GM23338 (cell line): ENCODE measurements at regions not wholly inside any gene's neighbourhood (a gene's known extent, or its start where the extent isn't known, plus 50 kb on each side); places are given as distances from the start of the nearest gene placed in this dataset.

ENCODE experiments used
- ATAC-seq: fragments of 200-7000 bp; cut with Tn5 transposase; 3 replicates; pipeline ENCODE4 v1.9.1; 2020
- DNase-seq: peaks from one replicate; pipeline ENCODE4 v3.0.0-alpha.2; 2015; ENCODE audit warnings: low spot score
- H2AFZ ChIP-seq: fragments of 200-600 bp; sonication (generic); 2 replicates; pipeline ENCODE4 v1.8.0; 2016; ENCODE audit warnings: antibody characterized with exemption, mild to moderate bottlenecking, moderate library complexity
- H3F3A ChIP-seq: fragments of 200-600 bp; sonication (generic); replicated peaks from 2 replicates; pipeline ENCODE4 v1.8.0; 2017; ENCODE audit warnings: antibody characterized with exemption, mixed run types, low read depth
- H3K27ac ChIP-seq: fragments of 200-600 bp; sonication (generic); 2 replicates; pipeline ENCODE4 v1.6.1; 2016; ENCODE audit warnings: low read depth
- H3K27me3 ChIP-seq: fragments of 200-600 bp; sonication (generic); 2 replicates; pipeline ENCODE4 v1.8.0; 2016; ENCODE audit warnings: mild to moderate bottlenecking, mixed run types, moderate library complexity; ENCODE audit not compliant: insufficient read depth
- H3K36me3 ChIP-seq: fragments of 200-600 bp; sonication (generic); 2 replicates; pipeline ENCODE4 v1.8.0; 2016; ENCODE audit warnings: mild to moderate bottlenecking; ENCODE audit not compliant: insufficient read depth
- H3K4me1 ChIP-seq: fragments of 200-600 bp; sonication (generic); 2 replicates; pipeline ENCODE4 v1.8.0; 2016; ENCODE audit warnings: mild to moderate bottlenecking, moderate library complexity; ENCODE audit not compliant: insufficient read depth
- H3K4me2 ChIP-seq: fragments of 200-600 bp; sonication (generic); 2 replicates; pipeline ENCODE4 v1.7.1; 2017; ENCODE audit warnings: mixed run types
- H3K4me3 ChIP-seq: fragments of 200-600 bp; sonication (generic); 2 replicates; pipeline ENCODE4 v1.6.1; 2016; ENCODE audit warnings: mixed run types
- H3K79me2 ChIP-seq: fragments of 200-600 bp; sonication (generic); replicated peaks from 2 replicates; pipeline ENCODE4 v1.8.0; 2017; ENCODE audit warnings: mild to moderate bottlenecking; ENCODE audit not compliant: insufficient read depth
- H3K9me2 ChIP-seq: fragments of 200-600 bp; sonication (generic); 2 replicates; pipeline ENCODE4 v1.8.0; 2017; ENCODE audit not compliant: insufficient read depth
- H4K20me1 ChIP-seq: fragments of 200-600 bp; sonication (generic); replicated peaks from 2 replicates; pipeline ENCODE4 v1.8.0; 2017; ENCODE audit warnings: mild to moderate bottlenecking; ENCODE audit not compliant: insufficient read depth
- H3K27ac Mint-ChIP-seq: 2 replicates; pipeline ENCODE4 v1.8.0; 2020; ENCODE audit warnings: inconsistent platforms, mild to moderate bottlenecking, moderate library complexity, mixed read lengths
- H3K27me3 Mint-ChIP-seq: 3 replicates; pipeline ENCODE4 v1.8.0; 2022; ENCODE audit warnings: low read depth, mild to moderate bottlenecking, moderate library complexity, mixed read lengths, inconsistent platforms; ENCODE audit not compliant: insufficient read depth, poor library complexity
- H3K36me3 Mint-ChIP-seq: 3 replicates; pipeline ENCODE4 v1.8.0; 2021; ENCODE audit warnings: low read depth, mild to moderate bottlenecking, inconsistent platforms, moderate library complexity, mixed read lengths
- H3K4me1 Mint-ChIP-seq: 3 replicates; pipeline ENCODE4 v1.8.0; 2020; ENCODE audit warnings: mild to moderate bottlenecking, inconsistent platforms, mixed read lengths
- H3K4me3 Mint-ChIP-seq: 3 replicates; pipeline ENCODE4 v1.8.0; 2021; ENCODE audit warnings: moderate library complexity, mild to moderate bottlenecking, inconsistent platforms, mixed read lengths
- H3K9me3 Mint-ChIP-seq: 3 replicates; pipeline ENCODE4 v1.8.0; 2020; ENCODE audit warnings: moderate library complexity, mild to moderate bottlenecking, inconsistent platforms, mixed read lengths
- CREB1 ChIP-seq: fragments of 250-450 bp; sonication (Bioruptor Pico); IDR thresholded peaks from 2 replicates; pipeline ENCODE4 v1.5.0; 2020; ENCODE audit warnings: low read depth, mild to moderate bottlenecking, moderate library complexity
- CTCF ChIP-seq, 2 experiments: fragments of 200-600 bp in 1 of 2; sonication (generic) in 1 of 2; conservative IDR thresholded peaks; 2 replicates each; pipeline versions ENCODE4 v1.5.1 to v1.6.1; 2016 to 2017; ENCODE audit warnings: antibody characterized with exemption in 2 of 2, low read depth in 2 of 2, mild to moderate bottlenecking in 2 of 2, moderate library complexity in 1 of 2
- EZH2 ChIP-seq: fragments of 200-600 bp; sonication (generic); IDR thresholded peaks from one replicate; pipeline ENCODE4 v1.8.0; 2017; ENCODE audit warnings: antibody characterized with exemption, mild to moderate bottlenecking, low read depth; ENCODE audit not compliant: unreplicated experiment
- EZH2phosphoT487 ChIP-seq: fragments of 200-600 bp; sonication (generic); IDR thresholded peaks from one replicate; pipeline ENCODE4 v1.8.1; 2018; ENCODE audit warnings: antibody characterized with exemption; ENCODE audit not compliant: unreplicated experiment
- JUNB ChIP-seq: IDR thresholded peaks from one replicate; pipeline ENCODE4 v1.6.1; 2016; ENCODE audit warnings: antibody characterized with exemption; ENCODE audit not compliant: unreplicated experiment
- NANOG ChIP-seq: IDR thresholded peaks from 2 replicates; pipeline ENCODE4 v1.6.1; 2016; ENCODE audit warnings: antibody characterized with exemption, borderline replicate concordance
- POLR2AphosphoS5 ChIP-seq: IDR thresholded peaks from 2 replicates; pipeline ENCODE4 v1.6.1; 2016; ENCODE audit warnings: antibody characterized with exemption, low read depth
- REST ChIP-seq: IDR thresholded peaks from one replicate; pipeline ENCODE4 v1.6.1; 2018; ENCODE audit warnings: antibody characterized with exemption; ENCODE audit not compliant: unreplicated experiment
- STAT1 ChIP-seq: IDR thresholded peaks from one replicate; pipeline ENCODE4 v1.6.1; 2016; ENCODE audit warnings: antibody characterized with exemption; ENCODE audit not compliant: unreplicated experiment
- ZNF114 ChIP-seq: fragments of 250-450 bp; sonication (Bioruptor Pico); IDR thresholded peaks from 2 replicates; pipeline ENCODE4 v1.5.0; 2020; ENCODE audit warnings: mild to moderate bottlenecking, moderate library complexity
- ZNF331 ChIP-seq: fragments of 250-450 bp; sonication (Bioruptor Pico); IDR thresholded peaks from 2 replicates; pipeline ENCODE4 v1.5.0; 2020; ENCODE audit warnings: low read depth, mild to moderate bottlenecking, moderate library complexity

- Histone ChIP-seq H4K20me1 (no peaks in the 10 kb centered on the region), H3K27ac (no peak overlapping the region), H3K4me3 (no peak overlapping the region), H3K4me2 (no peak overlapping the region), H3K36me3 (no peaks in the 10 kb centered on the region), H3K27me3 (no peaks in the 10 kb centered on the region), H3K9me2 (no peaks in the 10 kb centered on the region), H3F3A (no peaks in the 10 kb centered on the region), H3K4me1 (no peaks in the 10 kb centered on the region), H2AFZ (no peak overlapping the region), H3K79me2 (no peaks in the 10 kb centered on the region)
- H3K9me3 Mint-ChIP-seq, result no peaks in the 10 kb centered on the region
- no peaks in the 10 kb centered on the region for H3K27me3 Mint-ChIP-seq
- DNase-seq (no peak), ATAC-seq (no peak)
- TF ChIP-seq STAT1 (no peak), POLR2AphosphoS5 (no peak), CREB1 (CRISPR knock-in tag) (no peak), CTCF (conservative IDR thresholded peaks at IDR 0.05; ENCODE audit: low read depth in 2 of 2) (no peak), REST (no peak), NANOG (no peak)
- no peak overlapping the region for H3K27ac Mint-ChIP-seq
- H3K4me1 Mint-ChIP-seq, result no peaks in the 10 kb centered on the region; the same call in 2 of the 3 replicates
- no peak overlapping the region for H3K4me3 Mint-ChIP-seq
- no peaks in the 10 kb centered on the region for H3K36me3 Mint-ChIP-seq
Observed at GRCh38 chr3:21995079-21995607, 244.1 kb upstream of the ZNF385D start.

GRCh38 chr3:22007368-22007767 lies 256.4 kb upstream of the ZNF385D start:
- Histone ChIP-seq H3K4me3 (no peak overlapping the region), H3K27ac (no peak overlapping the region), H3K4me1 (no peaks in the 10 kb centered on the region), H3K79me2 (no peaks in the 10 kb centered on the region), H2AFZ (no peak overlapping the region), H3K27me3 (no peaks in the 10 kb centered on the region), H3K36me3 (no peaks in the 10 kb centered on the region), H3K4me2 (no peak overlapping the region), H3F3A (no peaks in the 10 kb centered on the region), H3K9me2 (no peaks in the 10 kb centered on the region), H4K20me1 (no peaks in the 10 kb centered on the region)
- Mint-ChIP-seq H3K27me3 (no peaks in the 10 kb centered on the region), H3K27ac (no peak overlapping the region), H3K4me1 (peaks cover 3% of the 10 kb centered on the region; the same call in 2 of the 3 replicates), H3K9me3 (no peaks in the 10 kb centered on the region; the same call in 2 of the 3 replicates), H3K36me3 (no peaks in the 10 kb centered on the region), H3K4me3 (no peak overlapping the region)
- DNase-seq (no peak), ATAC-seq (no peak)
- TF ChIP-seq EZH2phosphoT487, result no peak
- no peak for TF ChIP-seq POLR2AphosphoS5
- TF ChIP-seq STAT1, result no peak
- no peak for TF ChIP-seq ZNF114 (CRISPR knock-in tag)
- no peak for TF ChIP-seq REST
- TF ChIP-seq CREB1 (CRISPR knock-in tag), result no peak
- no peak for TF ChIP-seq JUNB
- no peak for TF ChIP-seq CTCF (conservative IDR thresholded peaks at IDR 0.05; ENCODE audit: low read depth in 2 of 2)
- no peak for TF ChIP-seq EZH2
- no peak for TF ChIP-seq NANOG
- TF ChIP-seq ZNF331, result no peak
